GM19240 (cell line): ENCODE measurements at regions not wholly inside any gene's neighbourhood (a gene's known extent, or its start where the extent isn't known, plus 50 kb on each side); places are given as distances from the start of the nearest gene placed in this dataset.
A peak's percentile ranks its signal among the peaks of the same experiment; 100 is the strongest.

Experiments used
- DNase-seq: peaks from one replicate; pipeline ENCODE4 v3.0.0; 2011; ENCODE audit warnings: low spot score; ENCODE audit not compliant: insufficient read length

DNA sequence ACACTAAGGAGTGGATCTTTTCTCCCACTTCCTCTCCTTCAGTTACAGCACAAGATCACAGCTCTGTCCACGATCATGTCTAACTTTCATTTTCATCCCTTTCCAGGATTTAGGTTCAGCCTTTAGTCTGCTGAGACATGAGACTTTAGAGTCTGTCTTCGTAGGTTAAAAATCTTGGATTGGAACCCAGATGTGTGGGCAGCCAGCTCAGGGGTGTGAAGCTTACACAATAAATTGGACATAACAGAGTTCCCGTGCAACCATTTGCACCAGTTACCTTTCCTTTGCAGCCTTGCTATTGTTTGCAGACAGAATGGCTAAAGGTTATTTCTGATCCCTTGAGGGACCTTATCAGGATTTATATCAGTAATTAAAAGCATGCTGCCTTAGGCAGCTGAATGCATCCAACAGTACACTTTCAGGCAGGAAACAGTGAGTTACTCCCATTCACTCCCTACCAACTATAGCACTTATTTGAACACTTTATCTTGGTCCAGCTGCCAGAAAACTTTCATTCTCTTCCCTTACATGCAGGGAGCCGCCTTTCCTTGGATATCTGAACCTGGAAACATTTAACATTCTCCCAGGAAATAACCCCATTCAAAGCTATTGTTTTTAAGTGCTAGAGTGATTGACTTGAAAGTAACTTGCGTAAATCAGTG, 87.3 kb downstream of the TMEM100 start:
- DNase-seq, result no peak

DNA sequence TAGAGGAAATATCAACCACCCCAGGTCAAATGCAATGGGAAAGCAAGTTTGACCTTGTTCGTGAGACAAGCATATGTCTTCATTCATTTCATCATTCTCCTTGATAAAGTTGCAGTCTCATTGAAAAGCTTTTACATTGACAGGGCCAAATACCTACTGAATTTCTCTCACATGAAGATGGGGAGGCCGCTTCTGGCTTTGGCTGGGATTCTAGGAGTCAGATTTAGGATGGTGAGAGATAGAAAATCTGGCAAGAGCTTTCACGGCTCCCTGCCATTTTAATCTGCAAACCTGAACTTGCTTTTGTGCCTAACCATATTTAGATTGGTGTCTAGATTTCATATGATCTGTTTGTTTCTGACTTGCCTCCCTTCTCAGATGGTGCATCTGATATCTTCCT, 88.0 kb downstream of the TMEM100 start:
- DNase-seq, result no peak

DNA sequence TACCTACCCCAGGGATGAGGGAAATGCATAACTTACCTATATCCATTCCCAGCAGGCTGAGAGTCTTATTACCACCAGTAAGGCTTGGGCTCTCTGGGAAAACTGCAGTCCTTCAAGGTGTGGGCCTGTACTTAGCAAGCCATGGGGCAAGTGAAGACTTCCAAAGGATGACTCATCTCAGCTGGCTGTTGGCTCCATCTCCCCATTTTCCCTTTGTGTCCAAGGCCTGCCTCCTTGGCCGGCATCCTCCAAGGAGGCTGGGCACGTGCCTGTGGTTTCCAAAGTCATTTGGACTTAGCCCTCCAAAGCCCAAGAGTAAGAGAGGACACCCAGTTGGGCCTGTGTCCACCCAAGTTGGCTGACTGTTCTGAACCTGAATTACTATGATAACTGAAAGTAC, 89.8 kb downstream of the TMEM100 start:
- no peak for DNase-seq

DNA sequence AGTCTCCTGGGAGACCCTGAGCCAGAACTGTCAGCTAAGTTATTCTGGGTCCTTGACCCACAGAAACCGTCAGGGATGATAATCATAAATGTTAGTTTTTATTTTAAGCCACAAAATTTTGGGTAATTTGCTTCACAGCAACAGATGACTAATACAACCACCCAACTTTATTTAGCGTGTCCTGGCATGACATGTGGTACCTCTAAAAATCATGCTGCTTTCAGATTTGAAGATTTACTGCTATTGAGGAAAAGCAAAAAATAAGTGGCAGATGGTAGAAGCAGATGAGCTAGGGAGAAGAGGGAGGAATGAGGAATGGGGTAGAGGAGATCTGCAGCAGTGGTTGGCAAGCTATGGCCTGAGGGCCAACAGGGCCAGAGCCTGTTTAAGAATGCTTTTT, 90.4 kb downstream of the TMEM100 start:
- DNase-seq, result no peak

DNA sequence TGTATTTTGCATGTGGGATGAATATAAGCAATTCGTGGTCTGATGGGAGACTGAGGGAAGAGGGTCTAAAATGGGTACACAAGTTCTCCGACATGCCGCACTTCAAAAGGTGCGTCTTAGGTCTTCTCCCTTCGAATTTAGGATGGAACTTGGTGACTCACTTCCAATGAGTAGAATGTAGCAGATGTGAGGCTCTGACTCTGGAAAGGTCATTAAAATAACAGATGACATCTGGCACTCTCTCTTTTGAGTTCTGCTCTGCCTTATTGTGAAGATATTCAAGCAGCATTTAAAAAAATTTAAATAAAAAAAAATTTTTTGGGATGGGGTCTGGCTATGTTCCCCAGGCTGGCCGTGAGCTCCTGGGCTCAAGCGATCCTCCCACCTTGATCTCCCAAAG, 92.7 kb downstream of the TMEM100 start:
- DNase-seq, result no peak

DNA sequence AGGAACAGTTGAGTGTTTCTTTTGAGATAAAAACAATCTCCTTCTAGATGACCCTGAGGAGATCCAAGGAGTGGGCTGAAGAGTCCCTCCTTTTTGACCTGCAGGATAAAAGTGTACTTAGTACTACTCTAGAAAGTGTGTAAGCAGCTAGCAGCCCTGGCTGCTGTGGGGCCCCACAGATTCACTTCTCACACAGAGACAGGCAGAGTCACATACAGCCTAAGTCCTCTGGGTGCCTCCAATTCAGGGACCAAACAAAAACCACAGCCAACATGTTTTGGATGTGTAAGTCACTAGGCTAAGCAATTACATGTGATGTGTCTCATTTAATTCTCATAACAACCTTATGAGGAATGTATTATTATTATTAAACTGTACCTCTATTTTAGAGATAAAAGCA, 97.1 kb downstream of the TMEM100 start:
- peak; percentile 26 for DNase-seq

DNA sequence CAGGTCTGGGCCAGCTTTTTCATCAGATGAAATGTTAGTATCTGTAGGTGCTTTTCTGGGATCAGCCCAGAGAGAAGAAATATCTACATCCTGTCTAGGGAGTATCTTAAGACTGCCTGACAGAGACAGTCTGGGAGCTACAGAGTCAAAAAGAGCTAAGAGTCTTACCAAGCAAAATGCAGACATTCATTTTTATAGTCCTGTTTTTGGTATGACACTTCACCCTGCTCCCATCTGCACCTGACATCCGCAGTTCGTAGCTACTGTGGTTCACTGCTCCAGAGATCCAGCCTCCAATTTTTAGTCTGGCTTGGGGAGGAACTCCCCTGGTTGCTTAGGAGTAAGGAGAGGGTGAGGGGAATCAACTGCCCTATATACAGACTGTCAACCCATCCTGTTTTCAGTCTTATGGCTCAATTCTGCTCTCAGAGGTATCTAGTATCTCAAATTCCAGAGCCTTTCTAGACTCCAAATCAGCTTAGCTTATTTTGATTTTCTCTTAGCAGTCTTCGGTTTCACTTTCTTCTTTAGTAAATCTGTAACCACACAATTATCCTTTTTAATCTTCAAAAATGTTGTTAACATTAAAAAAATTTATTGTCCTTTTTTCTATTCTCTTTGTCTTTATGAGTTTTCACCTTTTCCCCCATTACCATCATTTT, 97.8 kb downstream of the TMEM100 start:
- DNase-seq, result peak; percentile 9

DNA sequence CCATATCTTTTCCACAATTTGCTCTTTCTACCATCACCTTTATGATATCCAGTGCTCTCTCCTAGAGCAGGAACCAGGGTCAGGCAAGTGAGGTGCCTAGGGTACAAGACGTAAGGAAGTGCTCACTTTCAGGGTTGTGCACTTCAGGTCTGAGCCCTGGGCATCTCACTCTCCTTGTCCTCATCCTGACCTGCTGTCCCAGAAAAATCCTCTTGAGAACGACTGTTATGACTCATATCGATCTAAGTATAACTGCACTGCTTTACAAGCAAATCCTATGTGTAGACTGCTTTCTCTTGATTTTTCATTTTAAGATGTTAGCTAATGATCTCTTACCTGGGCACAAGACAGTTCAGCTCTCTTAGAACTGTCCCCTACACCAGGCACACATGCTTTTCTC, 100.1 kb downstream of the TMEM100 start:
- no peak for DNase-seq

DNA sequence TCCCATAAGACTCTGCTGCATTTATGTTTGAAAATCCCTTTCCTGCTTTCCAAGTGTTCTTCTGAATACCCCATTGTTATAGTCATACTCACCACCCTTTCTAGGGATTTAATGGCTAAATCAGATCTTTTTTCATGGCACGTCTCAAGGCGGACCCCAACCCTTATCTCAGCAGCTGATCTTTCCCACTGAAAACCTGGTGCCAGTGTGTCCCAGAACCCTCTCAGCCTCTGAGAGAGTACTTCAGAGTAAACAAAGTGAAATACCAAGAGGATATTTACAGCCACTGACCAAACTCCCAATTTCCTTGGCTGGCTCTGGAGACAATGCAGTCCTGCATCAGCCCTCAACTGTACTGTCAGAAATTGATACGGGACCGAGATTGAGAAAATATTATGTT, 101.7 kb downstream of the TMEM100 start:
- DNase-seq, result no peak

DNA sequence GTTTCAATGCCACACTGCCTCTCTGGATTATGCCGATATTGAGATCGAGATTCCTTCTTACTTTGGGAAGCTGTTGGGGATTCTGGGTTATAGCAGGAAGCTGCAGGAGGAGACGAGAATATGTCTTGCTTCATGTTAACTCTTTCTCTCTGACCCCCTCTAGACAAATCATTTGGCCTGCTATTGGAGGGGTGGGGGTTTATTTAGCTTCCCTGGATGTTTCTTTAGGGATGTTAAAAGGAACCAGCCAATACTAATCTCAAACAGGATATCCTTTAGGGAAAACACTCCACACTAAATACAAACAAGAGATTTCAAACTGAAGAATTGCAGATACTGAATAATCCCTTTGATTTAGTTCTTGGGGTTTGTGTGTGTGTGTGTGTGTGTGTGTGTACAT, 102.6 kb downstream of the TMEM100 start:
- no peak for DNase-seq

DNA sequence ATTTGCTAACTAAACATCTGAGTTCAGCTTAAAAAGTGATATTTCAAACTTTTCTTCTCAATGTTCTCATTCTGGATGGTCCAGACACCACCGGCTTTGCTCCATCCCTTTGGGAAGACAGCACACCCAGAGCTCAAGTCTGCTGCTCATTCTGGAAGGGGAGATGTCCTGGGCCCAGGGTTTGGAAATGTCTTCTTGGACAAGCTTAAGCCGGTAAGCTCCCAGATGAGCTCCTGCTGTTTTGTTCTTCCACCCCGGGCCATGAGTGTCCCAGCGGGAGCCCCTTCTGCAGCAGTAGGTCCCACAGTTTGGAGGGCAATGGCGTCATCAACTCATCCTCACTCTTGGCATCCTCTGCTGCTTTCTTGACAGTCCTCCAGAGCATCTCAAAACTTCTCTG, 105.2 kb downstream of the TMEM100 start:
- DNase-seq, result no peak

DNA sequence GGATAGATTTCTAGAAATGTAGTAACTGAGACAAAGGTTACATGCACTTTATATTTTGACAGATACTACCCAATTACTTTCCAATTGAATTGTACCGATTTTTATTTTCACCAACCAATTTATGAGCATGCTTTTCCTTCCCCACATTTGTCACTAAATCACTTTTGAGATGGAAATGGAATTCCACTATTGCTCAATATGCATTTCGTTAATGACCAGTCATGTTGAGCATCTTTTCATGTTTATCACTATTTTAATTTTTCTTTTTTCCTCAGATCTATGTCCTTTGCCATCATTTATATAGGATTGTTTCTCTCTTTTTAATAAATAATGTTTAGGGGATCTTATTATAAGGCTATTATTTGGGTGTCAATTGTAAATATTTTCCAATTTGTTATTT, 102.8 kb upstream of the SMIM36 start:
- no peak for DNase-seq

DNA sequence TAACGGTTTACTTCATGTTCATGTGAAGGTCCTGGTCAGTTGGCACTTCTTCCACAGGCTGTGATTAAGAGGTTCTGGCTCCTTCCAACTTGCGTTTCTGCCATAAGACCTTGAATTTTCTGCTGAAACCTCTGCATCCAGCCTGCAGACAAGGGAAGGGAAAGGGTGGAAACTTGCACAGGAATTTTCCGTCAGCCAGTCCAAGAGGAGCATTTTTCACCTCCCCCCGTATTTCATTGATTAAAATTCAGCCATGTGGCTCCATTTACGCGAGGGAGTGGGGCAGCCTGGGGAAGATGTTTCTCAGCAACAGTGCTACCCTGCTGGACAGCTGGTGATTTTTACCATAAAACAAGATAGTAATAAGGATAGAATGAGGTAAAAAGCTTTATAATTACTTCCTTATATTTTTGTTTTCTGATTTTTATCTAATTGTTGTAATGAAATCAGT, 101.5 kb upstream of the SMIM36 start:
- DNase-seq, result no peak

DNA sequence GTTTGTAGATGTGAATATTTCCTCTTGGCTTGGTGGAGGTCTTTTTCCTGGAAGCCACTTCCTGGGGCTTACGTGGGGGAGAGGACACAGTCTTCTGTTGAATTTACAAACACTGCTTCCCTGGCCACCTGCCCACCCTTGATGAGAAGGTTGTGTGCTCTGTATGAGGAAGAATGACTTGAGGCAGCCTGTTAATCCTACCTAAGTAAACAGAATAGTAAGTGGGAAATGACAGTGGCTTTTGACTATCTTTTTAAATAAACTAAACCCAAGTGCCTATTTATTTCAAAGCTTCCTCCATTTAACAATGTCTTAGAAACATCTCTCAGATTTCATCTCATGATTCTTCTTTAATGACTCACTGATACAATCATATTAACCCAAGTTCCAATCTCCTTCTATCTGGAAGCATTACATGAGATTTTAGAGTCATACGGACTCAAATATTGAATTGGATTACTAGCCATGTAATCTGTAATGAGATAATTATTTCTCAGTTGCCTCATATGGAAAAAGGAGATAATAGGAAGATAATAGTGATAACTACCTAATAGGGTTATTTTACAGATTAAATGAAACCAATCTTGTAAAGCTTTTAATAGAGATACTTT, 96.6 kb upstream of the SMIM36 start:
- no peak for DNase-seq

DNA sequence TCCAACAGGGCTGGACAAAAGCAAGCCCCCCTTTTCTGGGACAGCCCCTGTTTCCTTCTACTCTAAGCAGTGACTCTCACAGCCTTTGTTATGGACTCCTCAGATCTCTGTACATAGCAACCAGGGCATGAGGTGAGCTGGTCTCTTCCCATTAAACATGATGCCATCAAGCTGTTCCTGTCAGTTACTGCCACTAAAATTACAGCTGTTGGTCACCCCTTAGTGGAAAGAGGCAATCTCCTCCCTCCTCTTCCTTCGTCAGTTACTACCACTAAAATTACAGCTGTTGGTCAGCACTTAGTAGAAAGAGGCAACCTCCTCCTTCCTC, 95.2 kb upstream of the SMIM36 start:
- DNase-seq, result no peak

DNA sequence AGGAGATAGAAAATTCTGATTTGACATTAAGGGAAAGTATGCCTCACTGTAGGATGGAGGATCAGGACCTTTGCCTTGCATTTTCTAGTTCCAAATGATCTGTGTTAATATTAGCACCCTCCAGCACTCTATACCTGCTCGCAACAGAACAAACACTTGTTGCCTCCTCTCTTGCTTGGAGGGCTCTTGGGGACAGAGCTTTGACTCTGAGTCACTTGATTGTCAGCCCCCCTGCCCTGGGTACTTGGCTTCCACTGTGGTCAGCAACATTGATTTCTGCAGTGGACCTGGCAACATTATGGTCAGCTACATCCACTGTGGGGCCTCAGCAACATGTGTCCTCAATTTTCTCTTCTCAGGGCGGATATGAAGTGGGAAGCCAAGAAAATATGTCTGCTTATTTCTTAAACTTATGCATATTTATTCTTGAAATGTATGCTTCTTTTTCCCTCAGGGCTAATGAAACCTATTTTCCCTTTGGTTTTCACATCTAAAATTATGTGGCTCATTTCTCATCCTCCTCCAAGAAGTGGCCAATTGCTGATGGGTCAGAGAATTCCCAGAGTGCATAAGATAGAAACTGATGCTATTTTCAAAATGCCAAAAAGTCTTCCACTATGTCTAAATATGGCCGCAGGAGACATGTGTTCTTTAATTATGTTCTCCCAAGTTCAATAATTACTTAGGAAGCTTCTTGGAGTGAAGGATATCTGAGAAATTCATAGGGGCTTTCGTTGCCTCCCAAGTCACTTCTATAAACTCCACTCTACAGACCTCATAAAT, 94.6 kb upstream of the SMIM36 start:
- DNase-seq, result no peak

DNA sequence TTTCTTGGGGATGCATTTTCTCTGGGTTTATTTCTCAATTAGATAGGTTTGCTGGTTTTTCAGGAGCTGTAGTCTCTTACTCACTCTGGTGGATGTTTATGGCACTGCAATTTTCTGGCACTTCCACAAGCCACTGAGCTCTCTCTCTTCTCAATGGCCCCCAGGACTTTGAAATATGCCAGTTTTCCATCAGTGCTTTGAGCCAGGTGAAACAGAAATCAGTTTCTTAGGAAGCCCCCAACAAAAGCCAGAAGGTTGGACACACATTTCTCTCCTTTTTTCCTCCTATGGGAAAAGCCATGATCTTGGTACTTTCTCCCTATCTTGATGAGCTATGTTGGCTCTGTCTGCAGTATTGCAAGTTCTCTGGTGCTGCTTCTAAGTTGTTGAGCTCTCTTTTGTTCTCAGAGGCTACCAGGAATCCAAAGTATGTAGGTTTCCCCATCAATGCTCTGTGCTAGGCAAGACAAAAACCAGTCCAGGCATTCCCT, 90.7 kb upstream of the SMIM36 start:
- peak; percentile 21 for DNase-seq

DNA sequence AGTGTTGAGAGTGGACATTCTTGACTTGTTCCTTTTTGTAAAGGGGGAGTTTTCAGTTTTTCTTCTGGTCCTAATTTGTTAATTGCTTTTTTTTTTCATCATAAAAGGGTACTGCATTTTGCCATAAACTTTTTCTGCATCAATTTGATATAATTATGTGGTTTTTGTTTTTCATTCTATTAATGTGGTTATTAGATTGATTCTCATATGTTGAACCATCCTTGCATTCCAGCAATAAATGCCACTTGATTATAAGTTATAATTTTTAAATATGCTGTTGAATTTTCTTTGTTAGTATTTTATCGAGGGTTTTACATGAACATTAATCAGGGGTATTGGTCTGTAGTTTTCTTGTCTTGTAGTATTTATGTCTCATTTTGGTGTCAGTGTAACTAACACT, 87.2 kb upstream of the SMIM36 start:
- no peak for DNase-seq

DNA sequence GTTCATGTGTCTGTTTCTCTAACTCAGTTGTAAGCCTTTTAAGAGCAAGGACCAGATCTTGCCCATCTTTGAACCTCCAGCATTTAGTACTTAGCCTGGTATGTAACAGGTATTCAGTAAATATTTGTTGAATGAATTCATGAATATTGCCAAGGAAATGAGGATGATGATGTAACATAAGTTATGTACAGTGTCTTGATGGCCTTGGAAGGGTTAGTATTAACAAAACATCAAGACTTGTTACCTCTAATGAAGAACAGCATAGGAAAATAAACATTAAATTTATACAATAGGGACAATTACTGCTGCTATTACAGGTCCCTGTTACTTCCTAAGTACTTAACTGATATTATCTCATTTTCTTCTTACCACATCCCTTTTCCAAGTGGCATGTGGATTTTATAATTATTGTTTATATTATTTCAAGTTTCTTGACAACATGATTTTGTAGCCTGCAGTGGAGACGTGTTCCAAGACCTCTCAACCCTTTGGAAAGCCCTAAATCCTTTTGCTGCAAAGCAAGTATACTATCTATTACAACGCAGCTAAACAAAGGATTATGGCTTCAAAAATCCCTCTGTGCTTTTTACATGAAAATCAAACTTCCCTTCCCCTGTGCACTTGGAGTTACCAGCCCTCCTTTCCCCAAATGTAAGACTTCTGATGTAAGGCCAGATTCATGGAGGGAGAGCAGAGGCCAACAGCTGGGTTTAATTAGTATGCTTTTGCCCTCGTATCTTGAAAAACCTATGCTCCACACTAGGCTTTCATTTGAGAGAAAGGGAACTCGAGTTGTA, 77.4 kb upstream of the SMIM36 start:
- no peak for DNase-seq

DNA sequence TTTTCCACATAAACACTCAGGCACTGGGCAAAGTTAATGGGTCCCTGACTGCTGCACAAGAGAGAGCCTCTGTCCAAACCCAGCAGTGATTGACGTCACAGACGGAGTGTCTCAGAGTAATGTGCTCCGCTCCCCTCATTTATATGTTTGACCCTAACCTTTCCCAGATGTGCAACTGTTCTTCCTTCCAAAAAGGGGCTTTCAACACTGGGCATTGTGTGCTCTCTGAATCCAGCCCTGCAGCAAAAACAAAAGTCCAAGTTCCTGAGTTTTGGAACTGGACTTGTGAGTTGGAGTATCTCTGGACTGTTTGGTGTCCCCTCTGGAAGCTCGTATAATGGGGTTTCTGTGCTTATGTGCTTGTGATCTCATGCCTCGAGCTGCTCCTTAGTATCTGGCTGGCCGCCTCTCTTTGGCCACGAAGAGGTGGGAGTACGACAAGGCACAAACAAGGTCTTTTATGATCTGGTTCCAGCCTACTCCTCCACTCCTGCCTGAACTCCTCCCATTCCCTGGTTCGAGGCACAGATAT, 76.4 kb upstream of the SMIM36 start:
- no peak for DNase-seq

DNA sequence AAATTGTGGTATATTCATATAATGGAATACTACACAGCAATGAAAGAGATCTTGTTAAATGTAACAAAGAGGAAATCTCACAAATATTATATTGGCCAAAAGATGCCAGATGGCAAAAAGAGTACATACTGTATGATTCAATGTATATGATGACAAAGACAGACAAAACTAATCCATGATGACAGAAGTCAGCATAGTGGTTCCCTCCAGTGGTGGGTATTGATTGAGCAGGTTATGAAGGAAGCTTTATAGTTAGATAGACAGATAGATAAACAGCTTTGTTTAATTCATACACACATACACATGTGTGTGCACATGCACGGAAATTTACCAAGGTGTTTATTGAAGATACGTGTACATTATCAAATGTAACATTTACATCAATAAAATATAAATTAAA, 74.4 kb upstream of the SMIM36 start:
- DNase-seq, result no peak
